Heart left ventricle (tissue), 16 donors: ENCODE measurements at regions not wholly inside any gene's neighbourhood (a gene's known extent, or its start where the extent isn't known, plus 50 kb on each side); places are given as distances from the start of the nearest gene placed in this dataset.

ENCODE experiments used
- ATAC-seq, 4 donors: fragments of 200-7000 bp; cut with Tn5 transposase; one replicate each; pipeline ENCODE4 v1.9.1; 2020 to 2022; ENCODE audit warnings: moderate library complexity in 4 of 4, mild to moderate bottlenecking in 3 of 4, moderate number of reproducible peaks in 1 of 4
- DNase-seq, 5 donors: peaks; one replicate each; pipeline ENCODE4 v3.0.0-alpha.2; 2020
- H3K27ac ChIP-seq, 12 donors: fragments of 200-600 bp; sonication (generic) in 4 of 12; one replicate each; pipeline versions ENCODE4 v1.5.0 to v1.8.0; 2016 to 2022; ENCODE audit warnings: mild to moderate bottlenecking in 2 of 12
- H3K27me3 ChIP-seq, 9 donors: fragments of 200-600 bp; sonication (generic) in 2 of 9; one replicate each; pipeline versions ENCODE4 v1.5.1 to v1.8.0; 2016 to 2022; ENCODE audit warnings: mild to moderate bottlenecking in 3 of 9
- H3K36me3 ChIP-seq, 9 donors: fragments of 200-600 bp; sonication (generic) in 2 of 9; one replicate each; pipeline versions ENCODE4 v1.5.0 to v1.8.0; 2018 to 2022; ENCODE audit warnings: mild to moderate bottlenecking in 2 of 9
- H3K4me1 ChIP-seq, 12 donors: fragments of 200-600 bp; sonication (generic) in 4 of 12; one replicate each; pipeline versions ENCODE4 v1.5.0 to v1.8.0; 2016 to 2022; ENCODE audit warnings: mild to moderate bottlenecking in 3 of 12
- H3K4me3 ChIP-seq, 12 donors: fragments of 200-600 bp; sonication (generic) in 4 of 12; one replicate each; pipeline versions ENCODE4 v1.5.0 to v1.8.0; 2017 to 2022; ENCODE audit warnings: mild to moderate bottlenecking in 9 of 12, moderate library complexity in 4 of 12
- H3K9me3 ChIP-seq, 12 donors: fragments of 200-600 bp; sonication (generic) in 4 of 12; one replicate each; pipeline versions ENCODE4 v1.5.0 to v1.8.0; 2016 to 2022; ENCODE audit warnings: mild to moderate bottlenecking in 1 of 12
- POLR2A ChIP-seq, 2 donors: fragments of 450-650 bp; IDR thresholded peaks; one replicate each; pipeline ENCODE4 v1.6.1; 2017; ENCODE audit warnings: antibody characterized with exemption in 2 of 2, mild to moderate bottlenecking in 2 of 2, moderate library complexity in 2 of 2
- WGBS, 4 donors: extraction: QIAGEN DNeasy Blood & Tissue Kit in 2 of 4; methylation state at CpG; one replicate each; pipeline versions ENCODE4 v1.1.5 to v1.1.7; 2013 to 2018; 5-methylcytosine and 5-hydroxymethylcytosine counted together
- intact Hi-C, 10 donors: fragments of 100-400 bp; cut with DNase I; formaldehyde crosslinking; loops; one replicate each; pipeline versions ENCODE4 v1.11.1 to v1.14.2; 2022
- TF ChIP-seq, protein P1 (sequence below), 12 donors: fragments of 200-600 bp; sonication (generic) in 4 of 12; IDR thresholded peaks; one replicate each; pipeline versions ENCODE4 v1.5.0 to v1.8.0; 2018 to 2022; ENCODE audit warnings: antibody characterized with exemption in 12 of 12, mild to moderate bottlenecking in 5 of 12
- donor health status: ischemic (EF 13 %, LVEDD 7.1; RV severe dilation, severe dysfunction).
- donor health status: healthy with polysubstance abuse.
- donor health status: DM: no; HTN: yes; CAD: no.
- donor health status: DM: no; HTN: no; CAD: no.
- donor health status: ischemic (EF 25% LVEDD 6.9; RV normal size, moderate dysfunction).
- donor health status: ischemic (EF 25% LVEDD 5.7; RV mildly dilated, moderate dysfunction).
- donor health status: healthy.
- donor health status: DM: yes; HTN: yes; CAD: no.
- donor health status: ischemic (EF 35%, LVEDD 5.7; RV mildly dilated, moderate dysfunction).
- donor health status: nonischemic (EF 11% LVEDD 7.7; RV severe dilation, severe dysfunction).
- donor health status: DM: yes; HTN: yes; CAD: no.
- donor health status: PGD.
- donor health status: ischemic (EF 29% LVEDD 5.4; RV normal size, mild dysfunction).
- donor health status: nonischemic (EF 23%, LVEDD 6.1; RV moderate dilation, normal function).

DNA sequence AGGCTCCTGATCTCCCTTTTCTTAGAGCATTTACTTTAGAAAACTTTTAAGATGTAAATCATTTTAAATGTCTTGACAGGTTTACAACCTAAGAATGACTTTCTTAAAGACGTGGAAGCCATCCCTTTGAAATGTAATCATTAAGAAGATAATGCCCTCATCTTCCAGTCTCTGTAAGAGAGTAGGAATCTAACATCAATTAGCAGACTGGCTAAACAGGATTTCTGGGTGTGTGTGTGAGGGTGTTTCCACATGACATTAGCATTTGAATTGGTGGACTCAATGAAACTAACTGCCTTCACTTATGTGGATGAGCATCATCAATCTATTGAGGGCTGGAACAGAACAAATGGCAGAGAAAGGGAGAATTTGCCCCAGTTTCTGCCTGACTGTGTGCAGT, 329.5 kb downstream of the RPL10L start:
- TF ChIP-seq, protein P1, sequence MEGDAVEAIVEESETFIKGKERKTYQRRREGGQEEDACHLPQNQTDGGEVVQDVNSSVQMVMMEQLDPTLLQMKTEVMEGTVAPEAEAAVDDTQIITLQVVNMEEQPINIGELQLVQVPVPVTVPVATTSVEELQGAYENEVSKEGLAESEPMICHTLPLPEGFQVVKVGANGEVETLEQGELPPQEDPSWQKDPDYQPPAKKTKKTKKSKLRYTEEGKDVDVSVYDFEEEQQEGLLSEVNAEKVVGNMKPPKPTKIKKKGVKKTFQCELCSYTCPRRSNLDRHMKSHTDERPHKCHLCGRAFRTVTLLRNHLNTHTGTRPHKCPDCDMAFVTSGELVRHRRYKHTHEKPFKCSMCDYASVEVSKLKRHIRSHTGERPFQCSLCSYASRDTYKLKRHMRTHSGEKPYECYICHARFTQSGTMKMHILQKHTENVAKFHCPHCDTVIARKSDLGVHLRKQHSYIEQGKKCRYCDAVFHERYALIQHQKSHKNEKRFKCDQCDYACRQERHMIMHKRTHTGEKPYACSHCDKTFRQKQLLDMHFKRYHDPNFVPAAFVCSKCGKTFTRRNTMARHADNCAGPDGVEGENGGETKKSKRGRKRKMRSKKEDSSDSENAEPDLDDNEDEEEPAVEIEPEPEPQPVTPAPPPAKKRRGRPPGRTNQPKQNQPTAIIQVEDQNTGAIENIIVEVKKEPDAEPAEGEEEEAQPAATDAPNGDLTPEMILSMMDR (IDR thresholded peaks at IDR 0.05) = no peak
- no peak for TF ChIP-seq POLR2A (IDR thresholded peaks at IDR 0.05)
- WGBS, 4 donors = 40 to 54% (median 47%) methylated on average over 1 of the region's 1 CpG
- intact Hi-C loops = no loop called here
- no peaks in the 10 kb centered on the region for H3K4me1 ChIP-seq
- no peak overlapping the region for H3K4me3 ChIP-seq
- no peaks in the 10 kb centered on the region for H3K9me3 ChIP-seq
- ATAC-seq (no peak), DNase-seq (no peak)
- H3K27ac ChIP-seq = no peak overlapping the region
- no peaks in the 10 kb centered on the region for H3K27me3 ChIP-seq
- no peaks in the 10 kb centered on the region for H3K36me3 ChIP-seq

DNA sequence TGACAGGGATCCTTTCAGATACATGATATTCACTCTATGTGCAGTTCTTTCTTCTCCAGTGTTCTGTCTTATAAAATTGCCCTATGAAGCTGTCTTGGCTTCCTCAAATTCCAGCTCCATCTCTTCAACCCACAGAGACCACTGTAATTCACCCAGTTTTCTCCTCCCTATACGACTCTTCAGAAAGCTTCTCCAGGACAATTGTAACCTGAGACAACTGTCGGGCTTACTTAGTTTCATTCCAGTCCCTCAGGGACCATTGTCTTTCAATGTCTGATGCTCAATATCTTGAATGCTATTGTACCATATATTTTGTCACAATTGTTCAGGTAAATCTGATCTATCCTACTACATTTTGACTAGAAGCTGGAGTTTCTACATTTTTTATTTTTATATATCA, 345.3 kb downstream of the RPL10L start:
- no peak for ATAC-seq
- TF ChIP-seq POLR2A (IDR thresholded peaks at IDR 0.05) = no peak
- TF ChIP-seq, protein P1 (IDR thresholded peaks at IDR 0.05) = no peak
- H3K27me3 ChIP-seq = no peaks in the 10 kb centered on the region
- H3K9me3 ChIP-seq = no peaks in the 10 kb centered on the region
- no peak overlapping the region for H3K4me3 ChIP-seq
- DNase-seq = no peak
- intact Hi-C loops = no loop called here
- no peaks in the 10 kb centered on the region for H3K36me3 ChIP-seq
- no peaks in the 10 kb centered on the region for H3K4me1 ChIP-seq
- H3K27ac ChIP-seq = no peak overlapping the region
- whole genome bisulfite sequencing, 4 donors = 58 to 66% (median 64%) methylated on average over 2 of the region's 2 CpGs

DNA sequence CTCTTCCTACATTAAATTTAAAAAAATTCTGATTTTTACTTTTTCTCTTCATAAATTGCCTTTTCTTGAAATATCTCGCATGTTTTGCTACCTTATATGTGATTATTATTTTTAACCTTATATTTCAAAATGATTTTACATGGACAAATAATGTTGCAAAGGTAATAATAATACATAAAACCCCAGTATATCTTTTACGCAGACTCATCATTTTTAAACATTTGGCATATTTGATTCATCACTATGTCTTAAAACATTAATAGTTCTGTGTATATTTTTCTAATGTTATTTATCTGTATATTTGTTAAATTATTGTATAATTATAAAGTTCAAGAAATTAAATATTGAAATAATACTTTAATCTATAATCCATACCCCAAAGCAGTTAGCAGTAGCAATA, 350.8 kb downstream of the RPL10L start:
- no peaks in the 10 kb centered on the region for H3K4me1 ChIP-seq
- H3K36me3 ChIP-seq = no peaks in the 10 kb centered on the region
- TF ChIP-seq, protein P1 (IDR thresholded peaks at IDR 0.05) = no peak
- TF ChIP-seq POLR2A (IDR thresholded peaks at IDR 0.05) = no peak
- H3K27me3 ChIP-seq = no peaks in the 10 kb centered on the region
- DNase-seq (no peak), ATAC-seq (no peak)
- intact Hi-C loops = no loop called here
- peaks cover 0 to 21% (median 3%) of the 10 kb centered on the region in 12 donors for H3K9me3 ChIP-seq
- 86 to 91% (median 89%) methylated on average over 2 of the region's 2 CpGs for WGBS, 4 donors
- no peak overlapping the region for H3K4me3 ChIP-seq
- no peak overlapping the region for H3K27ac ChIP-seq

- Histone ChIP-seq H3K27ac (no peak overlapping the region), H3K4me3 (no peak overlapping the region), H3K27me3 (no peaks in the 10 kb centered on the region), H3K36me3 (no peaks in the 10 kb centered on the region), H3K9me3 (peaks cover 0 to 18% (median 3%) of the 10 kb centered on the region in 12 donors), H3K4me1 (no peaks in the 10 kb centered on the region)
- no peak for DNase-seq
- TF ChIP-seq POLR2A (IDR thresholded peaks at IDR 0.05) = no peak
- intact Hi-C loops = no loop called here
- no peak for ATAC-seq
Measured at GRCh38 chr14:46290706-46291105, 360.9 kb downstream of the RPL10L start.

DNA sequence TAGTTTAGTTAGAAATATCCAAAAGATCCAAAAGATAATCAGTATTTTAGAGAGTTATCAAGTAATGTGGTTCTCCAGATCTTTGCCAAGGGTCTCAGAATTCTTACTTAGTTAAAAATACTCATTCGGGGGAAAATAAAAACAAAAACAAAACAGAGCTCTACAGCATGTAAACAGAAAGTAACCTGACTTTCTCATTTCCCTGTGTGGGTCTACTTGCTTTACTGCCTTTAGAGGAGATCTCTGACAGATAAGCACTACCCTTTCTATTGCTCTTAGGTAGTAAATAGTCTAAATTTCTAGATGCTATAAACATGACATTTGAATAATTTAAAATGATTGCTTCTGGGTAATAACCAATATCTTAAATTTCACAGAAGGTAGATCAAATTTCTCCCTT, 371.8 kb downstream of the RPL10L start:
- peaks cover 0 to 4% (median 0%) of the 10 kb centered on the region in 12 donors for H3K9me3 ChIP-seq
- DNase-seq (no peak), ATAC-seq (no peak)
- H3K27me3 ChIP-seq = no peaks in the 10 kb centered on the region
- H3K27ac ChIP-seq = no peak overlapping the region
- no peaks in the 10 kb centered on the region for H3K4me1 ChIP-seq
- H3K36me3 ChIP-seq = no peaks in the 10 kb centered on the region
- intact Hi-C loops = no loop called here
- 71 to 86% (median 79%) methylated on average over 1 of the region's 1 CpG for WGBS, 4 donors
- no peak overlapping the region for H3K4me3 ChIP-seq
- TF ChIP-seq POLR2A (IDR thresholded peaks at IDR 0.05) = no peak
- TF ChIP-seq, protein P1 (IDR thresholded peaks at IDR 0.05) = no peak
